Stomach smooth muscle (tissue), 2 donors: ENCODE measurements at regions not wholly inside any gene's neighbourhood (a gene's known extent, or its start where the extent isn't known, plus 50 kb on each side); places are given as distances from the start of the nearest gene placed in this dataset.
"Not testable (repeated sequence)": the region's sequence is repeated elsewhere in the genome, so short reads cannot be mapped to it uniquely, and the experiment has no call there.

Experiments used
- H3K27ac ChIP-seq: one replicate; pipeline ENCODE4 v1.7.0; 2013; ENCODE audit warnings: mild to moderate bottlenecking, low read length, inconsistent platforms
- H3K27me3 ChIP-seq, 2 donors: one replicate each; pipeline ENCODE4 v1.7.0; 2013; ENCODE audit warnings: low read length in 2 of 2; ENCODE audit not compliant: insufficient read depth in 2 of 2, control insufficient read depth in 1 of 2
- H3K36me3 ChIP-seq, 2 donors: one replicate each; pipeline ENCODE4 v1.7.0; 2013; ENCODE audit warnings: low read length in 2 of 2; ENCODE audit not compliant: control insufficient read depth in 2 of 2, insufficient read depth in 2 of 2
- H3K4me1 ChIP-seq: one replicate; pipeline ENCODE4 v1.7.0; 2013; ENCODE audit warnings: low read length; ENCODE audit not compliant: control insufficient read depth, insufficient read depth
- H3K4me3 ChIP-seq, 2 donors: one replicate each; pipeline ENCODE4 v1.7.0; 2013; ENCODE audit warnings: low read length in 2 of 2
- H3K9ac ChIP-seq, 2 donors: one replicate each; pipeline ENCODE4 v1.7.0; 2013; ENCODE audit warnings: low read length in 2 of 2, mild to moderate bottlenecking in 1 of 2
- H3K9me3 ChIP-seq, 2 donors: one replicate each; pipeline ENCODE4 v1.7.0; 2013; ENCODE audit warnings: low read length in 2 of 2; ENCODE audit not compliant: control insufficient read depth in 2 of 2
- donor health status: healthy.
- donor health status: Pancreatic carcinoma.

- H3K27ac ChIP-seq = no peak overlapping the region
- H3K4me1 ChIP-seq = no peaks in the 10 kb centered on the region
- H3K9me3 ChIP-seq = no peaks in the 10 kb centered on the region
- H3K4me3 ChIP-seq = no peak overlapping the region
- H3K36me3 ChIP-seq = no peaks in the 10 kb centered on the region
- H3K9ac ChIP-seq = no peak overlapping the region
- H3K27me3 ChIP-seq = no peaks in the 10 kb centered on the region
These were observed 194.8 kb downstream of the LNPK start for GRCh38 chr2:175807031-175807873.

DNA sequence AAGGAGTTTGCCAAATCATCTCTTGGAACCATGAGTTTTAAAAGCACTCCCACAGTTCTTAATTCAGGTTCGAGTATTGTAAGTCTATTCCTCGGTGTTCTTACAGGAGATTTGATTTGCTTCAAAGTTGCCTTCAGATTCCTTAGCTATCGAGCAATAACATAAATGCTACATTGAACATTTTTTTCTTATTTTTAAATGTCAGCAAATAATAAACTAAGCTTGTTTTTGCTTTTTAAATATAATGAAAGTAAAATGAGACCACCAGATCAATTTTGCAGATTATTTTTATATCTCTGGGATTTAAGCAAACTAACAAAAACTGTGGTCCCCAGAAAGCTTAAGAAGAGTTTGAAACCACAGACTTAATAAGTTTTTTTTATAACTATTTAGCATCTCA, 195.5 kb downstream of the LNPK start:
- Histone ChIP-seq H3K27me3 (no peaks in the 10 kb centered on the region), H3K4me1 (no peaks in the 10 kb centered on the region), H3K9me3 (no peaks in the 10 kb centered on the region), H3K36me3 (no peaks in the 10 kb centered on the region), H3K27ac (no peak overlapping the region), H3K4me3 (no peak overlapping the region), H3K9ac (no peak overlapping the region)

- H3K4me3 ChIP-seq = no peak overlapping the region
- no peaks in the 10 kb centered on the region for H3K36me3 ChIP-seq
- no peak overlapping the region for H3K27ac ChIP-seq
- no peak overlapping the region for H3K9ac ChIP-seq
- H3K4me1 ChIP-seq = no peaks in the 10 kb centered on the region
- H3K27me3 ChIP-seq = no peaks in the 10 kb centered on the region
- no peaks in the 10 kb centered on the region for H3K9me3 ChIP-seq
These were observed 196.0 kb downstream of the LNPK start for GRCh38 chr2:175806125-175806490.

GRCh38 chr2:175805442-175806124, 196.5 kb downstream of the LNPK start:
- Histone ChIP-seq H3K27ac (no peak overlapping the region), H3K4me3 (no peak overlapping the region), H3K9ac (no peak overlapping the region), H3K27me3 (no peaks in the 10 kb centered on the region), H3K9me3 (no peaks in the 10 kb centered on the region), H3K4me1 (no peaks in the 10 kb centered on the region), H3K36me3 (no peaks in the 10 kb centered on the region)

- no peaks in the 10 kb centered on the region for H3K27me3 ChIP-seq
- H3K9me3 ChIP-seq = no peaks in the 10 kb centered on the region
- no peaks in the 10 kb centered on the region for H3K36me3 ChIP-seq
These were observed 197.9 kb downstream of the LNPK start for GRCh38 chr2:175804122-175804521.

DNA sequence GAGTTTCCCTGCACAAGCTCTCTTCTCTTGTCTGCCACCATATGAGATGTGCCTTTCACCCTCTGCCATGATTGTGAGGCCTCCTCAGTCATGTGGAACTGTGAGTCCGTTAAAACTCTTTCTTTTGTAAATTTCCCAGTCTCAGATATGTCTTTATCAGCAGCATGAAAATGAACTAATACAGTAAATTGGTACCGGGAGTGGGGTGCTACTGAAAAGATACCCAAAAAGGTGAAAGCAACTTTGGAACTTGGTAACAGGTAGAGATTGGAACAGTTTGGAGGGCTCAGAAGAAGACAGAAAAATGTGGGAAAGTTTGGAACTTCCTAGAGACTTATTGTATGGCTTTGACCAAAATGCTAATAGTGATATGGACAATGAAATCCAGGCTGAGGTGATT, 205.6 kb downstream of the LNPK start:
- H3K4me3 ChIP-seq, H3K4me1 ChIP-seq, H3K36me3 ChIP-seq, H3K27ac ChIP-seq, H3K9me3 ChIP-seq, H3K27me3 ChIP-seq, H3K9ac ChIP-seq: not testable (repeated sequence)

More at GRCh38 chr2:175804122-175804521, 197.9 kb downstream of the LNPK start:
- Histone ChIP-seq H3K4me1 (no peaks in the 10 kb centered on the region), H3K9ac (no peak overlapping the region), H3K27ac (no peak overlapping the region), H3K4me3 (no peak overlapping the region)

DNA sequence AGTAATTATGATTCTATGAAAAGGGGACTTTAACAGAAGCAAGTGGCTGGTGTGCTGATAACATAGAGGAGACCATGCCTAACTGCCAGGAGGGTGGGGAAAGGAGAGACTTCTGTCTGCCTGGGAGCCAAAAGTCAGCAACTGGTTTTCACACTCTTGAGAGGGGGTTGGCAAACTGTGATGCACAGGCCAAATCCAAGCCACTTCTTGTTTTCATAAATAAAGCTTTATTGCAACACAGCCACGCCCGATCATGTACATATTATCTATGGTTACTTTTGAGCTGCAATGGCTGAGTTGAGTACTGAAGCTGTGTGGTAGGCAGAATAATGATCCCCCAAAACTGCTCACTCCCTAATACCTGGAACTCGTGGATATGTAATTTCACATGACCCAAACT, 208.4 kb downstream of the LNPK start:
- Histone ChIP-seq H3K4me1 (no peaks in the 10 kb centered on the region), H3K9ac (no peak overlapping the region), H3K4me3 (no peak overlapping the region), H3K27ac (no peak overlapping the region), H3K36me3 (no peaks in the 10 kb centered on the region), H3K9me3 (peaks cover 0 to 6% of the 10 kb centered on the region in 2 donors), H3K27me3 (no peaks in the 10 kb centered on the region)

- Histone ChIP-seq H3K27me3 (no peaks in the 10 kb centered on the region), H3K36me3 (no peaks in the 10 kb centered on the region), H3K9ac (no peak overlapping the region), H3K4me1 (no peaks in the 10 kb centered on the region), H3K27ac (no peak overlapping the region), H3K9me3 (peaks cover 0 to 6% of the 10 kb centered on the region in 2 donors), H3K4me3 (no peak overlapping the region)
These were observed 209.2 kb downstream of the LNPK start for GRCh38 chr2:175792881-175793280.

- no peak overlapping the region for H3K4me3 ChIP-seq
- H3K9me3 ChIP-seq = peaks cover 0 to 6% of the 10 kb centered on the region in 2 donors
- H3K9ac ChIP-seq = no peak overlapping the region
- no peaks in the 10 kb centered on the region for H3K36me3 ChIP-seq
- no peaks in the 10 kb centered on the region for H3K27me3 ChIP-seq
- H3K4me1 ChIP-seq = no peaks in the 10 kb centered on the region
- H3K27ac ChIP-seq = no peak overlapping the region
These were observed 209.9 kb downstream of the LNPK start for GRCh38 chr2:175792199-175792598.

GRCh38 chr2:175786471-175787124, 215.5 kb downstream of the LNPK start:
- Histone ChIP-seq H3K9me3 (no peaks in the 10 kb centered on the region), H3K27ac (no peak overlapping the region), H3K4me1 (no peaks in the 10 kb centered on the region), H3K4me3 (no peak overlapping the region), H3K36me3 (no peaks in the 10 kb centered on the region), H3K9ac (no peak overlapping the region), H3K27me3 (peaks cover 0 to 2% of the 10 kb centered on the region in 2 donors)
